H1 (cell line): ENCODE measurements at regions not wholly inside any gene's neighbourhood (a gene's known extent, or its start where the extent isn't known, plus 50 kb on each side); places are given as distances from the start of the nearest gene placed in this dataset.

Experiments
- CTCF ChIA-PET: fragments of 300-600 bp; sonication (Branson Sonifier 250); formaldehyde crosslinking; loops from one replicate; lab custom pipeline; 2021; ENCODE audit not compliant: partially characterized antibody; lab: Charles Lee
- POLR2A ChIA-PET: fragments of 300-600 bp; sonication (Branson Sonifier 250); formaldehyde crosslinking; loops from one replicate; lab custom pipeline; 2021; ENCODE audit warnings: inconsistent platforms; ENCODE audit not compliant: partially characterized antibody; lab: Charles Lee
- DNase-seq, 2 experiments: peaks; one replicate each; pipeline versions ENCODE4 v3.0.0 to v3.0.0-alpha.2; 2010 to 2022; ENCODE audit warnings: low spot score in 2 of 2, low read depth in 1 of 2, mixed read lengths in 1 of 2
- FAIRE-seq: peaks from 2 replicates; lab custom pipeline; 2011; peaks lifted over from hg19 to GRCh38; lab: Jason Lieb, UNC
- H2AFZ ChIP-seq: 2 replicates; pipeline ENCODE4 v1.8.1; 2012; ENCODE audit warnings: low read length, inconsistent platforms
- H2AK5ac ChIP-seq: 2 replicates; pipeline ENCODE4 v1.6.1; 2013; ENCODE audit warnings: low read depth, low read length
- H2BK120ac ChIP-seq: replicated peaks from 2 replicates; pipeline ENCODE3; 2013; ENCODE audit warnings: low read depth, low read length, inconsistent platforms
- H2BK12ac ChIP-seq: 2 replicates; pipeline ENCODE4 v1.6.1; 2013; ENCODE audit warnings: low read depth, low read length
- H2BK15ac ChIP-seq: 2 replicates; pipeline ENCODE4 v1.6.1; 2013; ENCODE audit warnings: low read length
- H2BK20ac ChIP-seq: 2 replicates; pipeline ENCODE4 v1.6.1; 2013; ENCODE audit warnings: low read length
- H2BK5ac ChIP-seq: 2 replicates; pipeline ENCODE4 v1.6.1; 2013; ENCODE audit warnings: low read depth, low read length
- H3K14ac ChIP-seq: 2 replicates; pipeline ENCODE4 v1.6.1; 2013; ENCODE audit warnings: inconsistent platforms; ENCODE audit not compliant: insufficient read length
- H3K18ac ChIP-seq: 2 replicates; pipeline ENCODE4 v1.6.1; 2013; ENCODE audit warnings: low read length; ENCODE audit errors: extremely low read depth
- H3K23ac ChIP-seq: 2 replicates; pipeline ENCODE4 v1.6.1; 2013; ENCODE audit warnings: inconsistent platforms; ENCODE audit not compliant: insufficient read length
- H3K23me2 ChIP-seq: 2 replicates; pipeline ENCODE4 v1.6.1; 2013; ENCODE audit warnings: low read depth, low read length
- H3K27ac ChIP-seq: 2 replicates; pipeline ENCODE4 v1.6.1; 2011; ENCODE audit warnings: low read depth, low read length, inconsistent platforms
- H3K27me3 ChIP-seq, 4 experiments: replicated peaks in 1 of 4; 1 replicate in 1 of 4; 2 replicates in 3 of 4; pipeline versions ENCODE4 v1.6.1 to v1.8.1; 2011 to 2013; ENCODE audit warnings: low read length in 3 of 4, mild to moderate bottlenecking in 3 of 4, inconsistent platforms in 2 of 4, mixed read lengths in 2 of 4, moderate library complexity in 1 of 4; ENCODE audit not compliant: control insufficient read depth in 3 of 4, insufficient read depth in 3 of 4; ENCODE audit errors: extremely low read depth in 1 of 4
- H3K36me3 ChIP-seq, 4 experiments: 2 replicates each; pipeline versions ENCODE4 v1.6.1 to v1.8.1; 2011 to 2013; ENCODE audit warnings: mild to moderate bottlenecking in 4 of 4, low read length in 3 of 4, moderate library complexity in 2 of 4, control low read depth in 1 of 4, inconsistent platforms in 1 of 4; ENCODE audit not compliant: insufficient read depth in 4 of 4, control insufficient read depth in 2 of 4
- H3K4ac ChIP-seq: replicated peaks from 2 replicates; pipeline ENCODE3; 2013; ENCODE audit warnings: low read length, low read depth, mixed read lengths, inconsistent platforms; ENCODE audit not compliant: insufficient read length
- H3K4me1 ChIP-seq, 4 experiments: replicated peaks in 1 of 4; 1 replicate in 1 of 4; 2 replicates in 3 of 4; pipeline versions ENCODE4 v1.6.1 to v1.8.1; 2011 to 2013; ENCODE audit warnings: low read length in 3 of 4, inconsistent platforms in 2 of 4, mixed read lengths in 1 of 4; ENCODE audit not compliant: insufficient read depth in 4 of 4, control insufficient read depth in 3 of 4
- H3K4me2 ChIP-seq, 2 experiments: 2 replicates each; pipeline versions ENCODE4 v1.6.1 to v1.8.1; 2011 to 2013; ENCODE audit warnings: low read depth in 2 of 2, low read length in 2 of 2, control low read depth in 1 of 2, inconsistent platforms in 1 of 2, mild to moderate bottlenecking in 1 of 2; ENCODE audit not compliant: insufficient read depth in 1 of 2
- H3K4me3 ChIP-seq, 4 experiments: fragments of 200-600, 300-600 bp in 1 of 4; sonication (generic), shearing (Covaris generic), sonication (Bioruptor Twin) in 1 of 4; 2 replicates each; pipeline versions ENCODE4 v1.5.1 to v1.8.1; 2011 to 2016; ENCODE audit warnings: low read length in 4 of 4, low read depth in 3 of 4, control low read depth in 2 of 4, inconsistent platforms in 2 of 4, mild to moderate bottlenecking in 2 of 4, mixed read lengths in 1 of 4, moderate library complexity in 1 of 4; ENCODE audit not compliant: insufficient read depth in 2 of 4; ENCODE audit errors: extremely low read depth in 1 of 4
- H3K56ac ChIP-seq: replicated peaks from 2 replicates; pipeline ENCODE3; 2013; ENCODE audit warnings: low read depth, mild to moderate bottlenecking, mixed read lengths, low read length, inconsistent platforms; ENCODE audit not compliant: insufficient read length
- H3K79me1 ChIP-seq: 2 replicates; pipeline ENCODE4 v1.6.1; 2013; ENCODE audit warnings: low read depth, low read length, control low read depth
- H3K79me2 ChIP-seq, 2 experiments: 2 replicates each; pipeline versions ENCODE4 v1.6.1 to v1.8.1; 2012 to 2013; ENCODE audit warnings: low read length in 2 of 2, mild to moderate bottlenecking in 2 of 2, inconsistent platforms in 1 of 2; ENCODE audit not compliant: insufficient read depth in 2 of 2, control insufficient read depth in 1 of 2
- H3K9ac ChIP-seq, 4 experiments: replicated peaks in 1 of 4; 1 replicate in 1 of 4; 2 replicates in 3 of 4; pipeline versions ENCODE4 v1.6.1 to v1.8.1; 2011 to 2013; ENCODE audit warnings: low read depth in 3 of 4, low read length in 3 of 4, control low read depth in 2 of 4, mild to moderate bottlenecking in 2 of 4, moderate library complexity in 2 of 4, inconsistent platforms in 1 of 4; ENCODE audit errors: extremely low read depth in 1 of 4
- H3K9me3 ChIP-seq, 2 experiments: 2 replicates each; pipeline versions ENCODE4 v1.6.1 to v1.8.1; 2012 to 2013; ENCODE audit warnings: mild to moderate bottlenecking in 2 of 2, moderate library complexity in 2 of 2, control low read depth in 1 of 2, inconsistent platforms in 1 of 2, low read depth in 1 of 2, low read length in 1 of 2, mixed read lengths in 1 of 2; ENCODE audit not compliant: insufficient read depth in 2 of 2
- H4K20me1 ChIP-seq, 2 experiments: replicated peaks in 1 of 2; 2 replicates each; pipeline versions ENCODE3 to v1.8.1; 2011 to 2013; ENCODE audit warnings: inconsistent platforms in 2 of 2, low read length in 2 of 2, mild to moderate bottlenecking in 1 of 2; ENCODE audit not compliant: insufficient read depth in 2 of 2, control insufficient read depth in 1 of 2
- H4K5ac ChIP-seq: 2 replicates; pipeline ENCODE4 v1.6.1; 2013; ENCODE audit warnings: low read length, low read depth, mixed read lengths, inconsistent platforms; ENCODE audit not compliant: insufficient read length
- H4K8ac ChIP-seq: 2 replicates; pipeline ENCODE4 v1.8.0; 2013; ENCODE audit warnings: mild to moderate bottlenecking, moderate library complexity, low read length, inconsistent platforms; ENCODE audit not compliant: insufficient read depth; ENCODE audit errors: extremely low read depth
- H4K91ac ChIP-seq: replicated peaks from 2 replicates; pipeline ENCODE3; 2013; ENCODE audit warnings: low read length, mixed read lengths, inconsistent platforms; ENCODE audit not compliant: insufficient read length
- BRCA1 ChIP-seq: IDR thresholded peaks from 2 replicates; pipeline ENCODE4 v1.6.1; 2012; ENCODE audit warnings: low read depth, low read length, improper control_type of control experiment
- CEBPB ChIP-seq: IDR thresholded peaks from 2 replicates; pipeline ENCODE4 v1.6.1; 2012; ENCODE audit warnings: low read depth, low read length
- NANOG ChIP-seq: IDR thresholded peaks from 2 replicates; pipeline ENCODE4 v1.6.1; 2011; ENCODE audit warnings: low read length, low read depth, mild to moderate bottlenecking, inconsistent platforms; ENCODE audit not compliant: insufficient read depth, poor library complexity, severe bottlenecking
- PHF8 ChIP-seq: fragments of 200-600 bp; sonication (generic); conservative IDR thresholded peaks from 2 replicates; pipeline ENCODE4 v1.7.1; 2012; ENCODE audit warnings: low read depth, mild to moderate bottlenecking, inconsistent platforms, low read length, moderate library complexity
- SP4 ChIP-seq: IDR thresholded peaks from 2 replicates; pipeline ENCODE4 v1.6.1; 2012; ENCODE audit warnings: low read length, inconsistent platforms
- TAF7 ChIP-seq: optimal IDR thresholded peaks from 2 replicates; pipeline ENCODE3; 2011; ENCODE audit warnings: low read depth, mild to moderate bottlenecking, inconsistent platforms, low read length, moderate library complexity, borderline replicate concordance
- WGBS, 2 experiments: shearing (Covaris generic) in 1 of 2; methylation state at CpG; one replicate each; pipeline versions ENCODE4 v1.1.6 to v1.1.7; 2013 to 2015; ENCODE audit warnings: low lambda C conversion rate in 2 of 2, mixed read lengths in 2 of 2, inconsistent platforms in 1 of 2, low coverage in 1 of 2, missing lambda C conversion rate in 1 of 2; ENCODE audit not compliant: insufficient replicate concordance in 2 of 2, insufficient coverage in 1 of 2, insufficient read length in 1 of 2; ENCODE audit errors: extremely low coverage in 1 of 2, missing lambda C conversion rate in 1 of 2; 5-methylcytosine and 5-hydroxymethylcytosine counted together
- TF ChIP-seq, protein P1 (sequence below): IDR thresholded peaks from 2 replicates; pipeline ENCODE4 v1.6.1; 2012; ENCODE audit warnings: inconsistent platforms

DNA sequence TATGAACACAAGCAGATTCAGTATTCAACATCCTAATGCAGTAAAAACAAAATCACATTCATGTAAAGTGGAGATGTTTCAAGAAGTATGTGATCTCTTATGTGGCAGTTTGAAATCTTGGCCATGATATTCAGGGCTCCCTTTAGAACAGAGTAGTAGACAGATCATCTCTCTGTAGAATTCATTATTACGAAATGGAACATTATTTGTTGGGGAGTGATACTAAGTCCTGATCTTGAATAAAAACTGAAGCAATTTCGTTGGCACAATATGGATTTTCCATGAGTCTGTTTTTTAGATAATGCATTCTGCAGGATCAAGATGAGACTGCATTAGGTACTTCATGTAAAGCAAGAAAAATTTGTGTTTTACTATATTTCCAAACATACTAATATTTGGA lies 264.4 kb upstream of the NRIP1 start:
- no peak overlapping the region for H3K18ac ChIP-seq
- no peaks in the 10 kb centered on the region for H3K79me1 ChIP-seq
- no peak for TF ChIP-seq PHF8
- TF ChIP-seq CEBPB: no peak
- no peak for TF ChIP-seq BRCA1
- TF ChIP-seq NANOG: no peak
- no peak for TF ChIP-seq SP4
- TF ChIP-seq, protein P1, sequence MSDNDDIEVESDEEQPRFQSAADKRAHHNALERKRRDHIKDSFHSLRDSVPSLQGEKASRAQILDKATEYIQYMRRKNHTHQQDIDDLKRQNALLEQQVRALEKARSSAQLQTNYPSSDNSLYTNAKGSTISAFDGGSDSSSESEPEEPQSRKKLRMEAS: no peak
- TF ChIP-seq TAF7: no peak
- no peak overlapping the region for H3K4ac ChIP-seq
- no peak overlapping the region for H2BK15ac ChIP-seq
- no peaks in the 10 kb centered on the region for H3K27me3 ChIP-seq
- no peaks in the 10 kb centered on the region for H3K23me2 ChIP-seq
- H3K36me3 ChIP-seq: no peaks in the 10 kb centered on the region
- DNase-seq (no peak), FAIRE-seq (no peak)
- H2AK5ac ChIP-seq: no peak overlapping the region
- no peak overlapping the region for H2BK5ac ChIP-seq
- 88% methylated on average over 2 of the region's 2 CpGs; no CpG with 5 or more reads in 1 of the 2 experiments for WGBS, 2 experiments
- no peak overlapping the region for H3K4me2 ChIP-seq
- H4K5ac ChIP-seq: no peak overlapping the region
- no peaks in the 10 kb centered on the region for H3K9me3 ChIP-seq
- H3K4me3 ChIP-seq: no peak overlapping the region
- H3K14ac ChIP-seq: no peak overlapping the region
- no peaks in the 10 kb centered on the region for H4K20me1 ChIP-seq
- no peak overlapping the region for H3K56ac ChIP-seq
- H2AFZ ChIP-seq: no peak overlapping the region
- H2BK20ac ChIP-seq: no peak overlapping the region
- H3K27ac ChIP-seq: no peak overlapping the region
- H2BK12ac ChIP-seq: no peak overlapping the region
- H4K91ac ChIP-seq: no peak overlapping the region
- H4K8ac ChIP-seq: no peak overlapping the region
- H3K4me1 ChIP-seq: no peaks in the 10 kb centered on the region
- H3K9ac ChIP-seq: no peak overlapping the region
- no peak overlapping the region for H3K23ac ChIP-seq
- H2BK120ac ChIP-seq: no peak overlapping the region
- no peaks in the 10 kb centered on the region for H3K79me2 ChIP-seq
- ChIA-PET CTCF (no interaction called here), POLR2A (no interaction called here)
